ENCODE measurements at regions not wholly inside any gene's neighbourhood (a gene's known extent, or its start where the extent isn't known, plus 50 kb on each side); places are given as distances from the start of the nearest gene placed in this dataset.

DNA sequence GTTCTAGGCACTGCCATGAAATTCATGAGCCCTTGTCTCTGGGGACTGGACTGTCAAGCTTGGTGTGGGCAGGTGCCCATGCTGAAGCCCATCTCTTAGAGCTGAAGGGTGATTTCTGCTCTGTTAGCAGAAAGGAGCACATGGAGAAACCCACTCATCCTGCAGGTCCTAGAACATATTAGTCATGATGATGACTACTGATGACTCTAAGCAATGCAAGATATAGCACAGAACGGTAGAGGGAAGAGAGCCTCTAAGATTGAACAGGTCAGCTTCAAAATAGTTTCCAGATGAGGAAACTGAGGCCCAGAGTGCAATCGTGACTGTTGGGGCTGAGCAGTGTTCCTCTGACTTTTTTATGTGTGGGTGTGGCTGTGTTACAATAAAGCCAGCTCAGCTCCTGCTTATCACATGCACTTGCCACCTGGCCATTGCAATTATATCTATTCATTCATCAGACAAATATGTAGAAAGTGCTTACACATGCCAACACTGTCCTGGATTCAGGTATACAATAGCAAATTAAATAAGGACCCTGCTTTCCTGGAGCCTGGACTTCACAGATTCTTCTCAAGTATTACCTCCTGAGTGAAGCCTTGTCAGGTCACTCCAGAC, 140.2 kb upstream of the BRINP1 start:
- TF ChIP-seq, protein P1, sequence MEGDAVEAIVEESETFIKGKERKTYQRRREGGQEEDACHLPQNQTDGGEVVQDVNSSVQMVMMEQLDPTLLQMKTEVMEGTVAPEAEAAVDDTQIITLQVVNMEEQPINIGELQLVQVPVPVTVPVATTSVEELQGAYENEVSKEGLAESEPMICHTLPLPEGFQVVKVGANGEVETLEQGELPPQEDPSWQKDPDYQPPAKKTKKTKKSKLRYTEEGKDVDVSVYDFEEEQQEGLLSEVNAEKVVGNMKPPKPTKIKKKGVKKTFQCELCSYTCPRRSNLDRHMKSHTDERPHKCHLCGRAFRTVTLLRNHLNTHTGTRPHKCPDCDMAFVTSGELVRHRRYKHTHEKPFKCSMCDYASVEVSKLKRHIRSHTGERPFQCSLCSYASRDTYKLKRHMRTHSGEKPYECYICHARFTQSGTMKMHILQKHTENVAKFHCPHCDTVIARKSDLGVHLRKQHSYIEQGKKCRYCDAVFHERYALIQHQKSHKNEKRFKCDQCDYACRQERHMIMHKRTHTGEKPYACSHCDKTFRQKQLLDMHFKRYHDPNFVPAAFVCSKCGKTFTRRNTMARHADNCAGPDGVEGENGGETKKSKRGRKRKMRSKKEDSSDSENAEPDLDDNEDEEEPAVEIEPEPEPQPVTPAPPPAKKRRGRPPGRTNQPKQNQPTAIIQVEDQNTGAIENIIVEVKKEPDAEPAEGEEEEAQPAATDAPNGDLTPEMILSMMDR (IDR thresholded peaks at IDR 0.05; ENCODE audit: insufficient read depth, low read length, missing control alignments): no peak
- POLR2A ChIA-PET: no interaction called here
- H3K4me3 ChIP-seq (ENCODE audit: low read depth, low read length): no peak overlapping the region
- no peak for DNase-seq (ENCODE audit: low read depth, low spot score)
- CTCF ChIA-PET: no interaction called here

DNA sequence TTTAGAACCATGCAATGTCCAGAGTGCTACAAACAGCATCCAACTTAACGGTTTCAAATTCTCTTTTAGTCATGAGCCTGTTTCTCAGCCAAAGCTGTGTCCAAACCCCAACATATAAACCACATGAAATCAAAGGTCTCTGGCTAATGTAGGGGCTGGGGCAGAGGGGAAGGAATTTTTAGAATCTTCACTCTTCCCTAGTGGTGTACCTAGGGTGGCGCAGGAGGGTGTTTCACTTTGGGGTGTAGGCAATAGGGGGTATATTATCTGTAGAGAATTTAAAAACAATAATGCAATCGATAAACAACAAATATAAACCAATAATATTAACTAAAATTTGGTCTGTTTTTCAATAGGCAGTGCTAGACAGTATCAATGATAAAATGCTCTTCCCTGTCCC, 132.1 kb upstream of the BRINP1 start:
- POLR2A ChIA-PET: no interaction called here
- CTCF ChIA-PET: no interaction called here
- no peak for DNase-seq (ENCODE audit: low read depth, low spot score)
- H3K4me3 ChIP-seq (ENCODE audit: low read depth, low read length): no peak overlapping the region
- TF ChIP-seq, protein P1 (IDR thresholded peaks at IDR 0.05; ENCODE audit: insufficient read depth, low read length, missing control alignments): no peak

DNA sequence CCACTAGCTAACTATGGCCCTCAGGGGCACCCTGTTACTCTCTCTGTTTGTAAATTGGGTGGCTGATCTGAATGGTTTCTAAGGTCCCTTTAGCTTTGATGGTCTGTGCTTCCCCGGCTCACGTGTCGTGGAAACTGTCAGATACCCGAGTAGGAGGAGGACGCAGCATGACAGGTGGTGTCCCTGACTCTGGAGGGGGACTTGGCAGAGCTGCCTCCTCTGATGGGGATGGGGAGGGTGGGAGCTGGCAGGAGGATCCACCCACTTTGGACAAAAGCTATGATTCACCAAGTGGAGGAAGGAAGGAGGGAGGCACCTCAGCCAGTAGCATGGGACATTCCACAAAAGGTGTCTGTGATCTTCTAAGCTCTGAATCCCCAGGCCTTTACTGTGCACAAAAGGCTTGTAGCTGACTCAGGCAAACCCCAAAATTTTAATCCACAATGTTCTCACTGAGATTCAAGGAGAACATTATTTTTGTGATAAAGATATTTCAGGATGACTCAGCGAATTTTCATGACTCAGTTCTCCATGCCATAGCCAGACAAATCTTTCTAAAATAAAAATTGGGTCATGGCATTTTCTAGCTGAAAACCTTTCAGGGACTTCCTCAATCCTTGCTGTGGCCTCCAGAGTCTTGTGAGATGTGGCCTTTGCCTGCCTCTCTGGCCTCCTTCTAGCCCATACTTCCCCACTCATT, 131.0 kb upstream of the BRINP1 start:
- no peak overlapping the region for H3K4me3 ChIP-seq (ENCODE audit: low read depth, low read length)
- TF ChIP-seq, protein P1 (IDR thresholded peaks at IDR 0.05; ENCODE audit: insufficient read depth, low read length, missing control alignments): no peak
- POLR2A ChIA-PET: no interaction called here

DNA sequence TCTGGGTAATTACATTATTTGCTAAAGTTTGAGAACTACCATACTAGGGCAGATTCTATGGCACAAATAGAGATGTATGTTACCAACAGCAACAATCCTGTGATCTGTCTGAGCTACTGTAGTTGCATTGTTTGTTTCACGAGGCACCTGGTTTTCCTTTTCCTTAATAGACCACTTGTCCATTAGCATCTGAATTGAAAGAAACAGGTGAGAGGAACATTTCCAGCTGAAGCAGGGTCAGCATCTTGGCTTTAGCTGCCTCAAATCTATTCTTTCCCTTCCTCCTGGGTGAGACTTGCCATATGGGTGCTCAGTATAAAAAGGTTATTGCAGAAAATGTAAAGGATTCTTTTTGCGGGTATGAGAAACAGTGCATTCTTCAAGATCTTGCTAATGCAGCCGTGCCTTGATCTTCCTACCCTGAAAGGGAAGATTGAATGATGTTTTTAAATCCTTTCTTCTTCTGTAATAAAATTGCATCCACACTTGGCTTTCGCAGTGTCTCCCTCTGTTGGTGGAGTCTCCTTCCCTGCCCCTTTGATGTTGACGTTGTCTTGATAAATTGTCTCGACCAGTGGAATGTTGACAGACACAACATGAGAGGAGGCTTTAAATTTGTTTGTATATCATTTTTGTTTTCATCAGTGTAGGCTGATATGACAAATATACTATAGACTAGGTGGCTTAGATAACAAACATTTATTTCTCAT, 118.0 kb upstream of the BRINP1 start:
- CTCF ChIA-PET: no interaction called here
- POLR2A ChIA-PET: no interaction called here
- no peak for DNase-seq (ENCODE audit: low read depth, low spot score)
- no peak overlapping the region for H3K4me3 ChIP-seq (ENCODE audit: low read depth, low read length)
- TF ChIP-seq, protein P1 (IDR thresholded peaks at IDR 0.05; ENCODE audit: insufficient read depth, low read length, missing control alignments): no peak

More for the DNA sequence above, 131.0 kb upstream of the BRINP1 start:
- no peak for DNase-seq (ENCODE audit: low read depth, low spot score)
- CTCF ChIA-PET: no interaction called here

DNA sequence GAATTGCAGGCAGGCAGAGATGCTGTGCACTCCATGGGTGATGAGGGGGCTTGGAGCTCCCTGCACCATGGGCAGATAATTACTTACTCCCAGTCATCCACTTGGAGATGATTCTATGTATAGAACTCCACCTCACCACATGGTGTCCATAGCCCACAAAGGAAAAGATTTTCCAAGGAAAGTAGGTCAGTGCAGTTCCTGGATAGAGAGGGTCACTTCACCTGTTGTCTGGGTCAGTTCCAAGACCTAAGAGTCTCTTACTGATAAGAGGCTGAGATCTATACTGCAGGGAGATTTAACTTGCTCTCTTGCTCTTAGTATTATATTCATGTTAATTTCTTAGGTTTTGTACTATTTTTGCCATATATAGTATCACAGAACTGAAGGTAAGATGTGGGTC, 113.9 kb upstream of the BRINP1 start:
- no peak for DNase-seq (ENCODE audit: low read depth, low spot score)
- POLR2A ChIA-PET: no interaction called here
- no peak overlapping the region for H3K4me3 ChIP-seq (ENCODE audit: low read depth, low read length)
- TF ChIP-seq, protein P1 (IDR thresholded peaks at IDR 0.05; ENCODE audit: insufficient read depth, low read length, missing control alignments): no peak
- CTCF ChIA-PET: no interaction called here

DNA sequence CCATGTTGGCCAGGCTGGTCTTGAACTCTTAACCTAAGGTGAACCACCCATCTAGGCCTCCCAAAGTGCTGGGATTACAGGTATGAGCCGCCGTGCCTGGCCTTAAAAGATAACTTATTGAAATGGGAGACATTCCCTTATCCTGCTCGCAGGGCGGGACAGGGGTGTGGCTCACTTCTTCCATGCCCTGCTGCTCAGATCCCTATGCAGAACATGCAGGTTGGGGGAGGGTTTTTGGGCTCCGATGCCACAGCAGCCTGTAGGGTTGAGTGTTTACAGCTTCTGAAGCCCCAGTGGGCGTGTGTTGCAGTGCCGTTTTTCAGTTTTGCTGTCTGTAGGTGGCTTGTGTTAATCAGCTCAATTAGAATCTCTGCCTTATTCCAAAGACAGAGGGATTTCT, 108.0 kb upstream of the BRINP1 start:
- ChIA-PET CTCF (no interaction called here), POLR2A (no interaction called here)
- DNase-seq (ENCODE audit: low read depth, low spot score): no peak

More for the DNA sequence above, 108.0 kb upstream of the BRINP1 start:
- no peak overlapping the region for H3K4me3 ChIP-seq (ENCODE audit: low read depth, low read length)
- TF ChIP-seq, protein P1 (IDR thresholded peaks at IDR 0.05; ENCODE audit: insufficient read depth, low read length, missing control alignments): no peak
